Activated T-cell treated with anti-CD3 and anti-CD28 coated beads for 24 hours (primary cell): ENCODE measurements at regions not wholly inside any gene's neighbourhood (a gene's known extent, or its start where the extent isn't known, plus 50 kb on each side); places are given as distances from the start of the nearest gene placed in this dataset.

Experiments used
- DNase-seq: peaks from one replicate; pipeline ENCODE4 v3.0.0-alpha.2; 2020; ENCODE audit warnings: low read depth

DNA sequence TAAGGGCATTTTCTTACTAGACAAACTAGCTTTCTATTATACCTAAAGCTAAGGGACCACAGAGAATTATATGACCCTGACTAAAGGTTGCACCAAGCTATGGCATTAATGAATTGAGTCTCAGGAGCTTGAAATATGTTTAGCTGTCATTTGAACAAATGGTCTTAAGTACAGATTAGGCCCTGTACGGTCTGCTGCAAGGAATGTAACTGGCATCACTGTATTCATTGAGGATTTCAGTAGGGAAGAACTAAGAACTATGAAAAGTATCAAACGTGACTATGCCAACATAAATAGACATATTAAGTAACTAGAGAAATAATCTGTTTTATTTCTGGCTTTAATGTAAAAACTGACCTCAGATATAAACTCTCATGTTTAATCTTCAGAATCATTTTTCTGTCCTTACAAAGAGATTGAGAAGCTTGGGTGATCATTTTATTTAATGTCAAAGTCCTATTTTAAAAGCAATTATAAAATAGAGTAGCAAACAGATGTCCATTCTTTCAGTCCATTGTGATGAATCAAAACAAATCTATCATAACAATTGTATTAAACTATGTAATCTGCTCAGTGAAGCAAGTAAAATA, 845.9 kb downstream of the MAT2B start:
- no peak for DNase-seq

DNA sequence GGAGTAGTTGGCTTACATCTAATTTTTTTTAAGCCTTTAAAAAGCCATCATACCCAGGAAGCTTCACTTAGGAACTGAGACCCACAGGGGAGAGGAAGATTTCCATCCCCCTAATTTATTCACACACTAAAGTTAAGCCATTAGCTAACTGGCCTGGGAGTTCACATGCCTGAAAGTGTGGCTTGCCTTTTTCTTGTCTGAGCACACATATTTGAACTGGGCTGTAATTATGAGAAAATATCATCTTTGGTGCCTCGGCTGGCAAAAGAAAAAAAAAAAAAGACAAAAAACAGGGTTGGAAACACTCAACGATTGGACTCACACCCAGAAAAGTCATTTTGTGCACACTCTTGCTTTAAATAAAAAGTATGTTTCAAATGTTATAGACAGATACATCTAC, 847.3 kb downstream of the MAT2B start:
- no peak for DNase-seq

DNA sequence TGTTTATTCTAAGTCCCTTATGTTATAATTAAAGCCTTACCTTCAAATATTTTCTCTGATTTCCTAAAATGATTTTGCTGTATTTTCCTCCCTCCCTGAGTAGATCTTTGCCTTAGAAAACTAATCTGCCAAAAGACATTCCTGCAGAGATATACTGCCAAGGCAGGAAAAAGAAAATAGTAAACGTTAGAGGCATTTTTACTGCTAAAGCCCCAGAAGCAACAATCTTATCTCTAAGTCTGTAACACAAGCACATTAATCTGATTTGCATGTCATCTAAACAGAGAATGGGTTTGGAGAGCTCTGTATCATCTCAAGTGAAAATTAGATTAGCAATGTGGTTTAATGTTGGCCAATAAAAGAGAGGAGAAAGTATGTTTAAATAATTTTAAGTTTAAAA, 847.7 kb downstream of the MAT2B start:
- DNase-seq = no peak

DNA sequence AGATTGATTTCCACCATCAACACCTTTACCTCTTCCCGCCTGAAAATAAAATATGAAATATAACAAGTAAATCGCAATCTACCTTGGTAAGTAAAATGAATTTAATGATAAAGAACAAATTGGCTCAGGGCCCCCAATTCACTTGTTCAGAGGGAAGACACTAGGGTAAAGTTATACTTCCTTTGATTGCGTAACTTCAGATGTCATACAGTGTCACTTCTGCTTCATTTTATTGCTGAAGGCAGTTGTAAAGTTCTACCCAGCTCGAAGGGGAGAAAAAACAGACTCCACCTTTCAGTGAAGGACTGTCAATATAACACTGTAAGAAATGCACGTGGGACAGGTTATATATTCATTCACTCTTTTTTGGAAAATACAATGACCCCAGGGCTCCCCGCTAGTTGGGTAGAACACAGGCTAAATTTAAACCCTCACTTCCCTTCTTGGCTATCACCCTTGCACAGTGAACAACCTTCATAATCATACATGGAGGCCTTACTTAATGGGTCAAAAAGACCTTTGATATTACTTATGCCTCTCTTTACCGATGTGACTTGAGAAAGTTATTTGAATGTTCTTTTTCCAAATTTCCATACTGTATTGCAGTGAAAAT, 848.8 kb downstream of the MAT2B start:
- no peak for DNase-seq

DNA sequence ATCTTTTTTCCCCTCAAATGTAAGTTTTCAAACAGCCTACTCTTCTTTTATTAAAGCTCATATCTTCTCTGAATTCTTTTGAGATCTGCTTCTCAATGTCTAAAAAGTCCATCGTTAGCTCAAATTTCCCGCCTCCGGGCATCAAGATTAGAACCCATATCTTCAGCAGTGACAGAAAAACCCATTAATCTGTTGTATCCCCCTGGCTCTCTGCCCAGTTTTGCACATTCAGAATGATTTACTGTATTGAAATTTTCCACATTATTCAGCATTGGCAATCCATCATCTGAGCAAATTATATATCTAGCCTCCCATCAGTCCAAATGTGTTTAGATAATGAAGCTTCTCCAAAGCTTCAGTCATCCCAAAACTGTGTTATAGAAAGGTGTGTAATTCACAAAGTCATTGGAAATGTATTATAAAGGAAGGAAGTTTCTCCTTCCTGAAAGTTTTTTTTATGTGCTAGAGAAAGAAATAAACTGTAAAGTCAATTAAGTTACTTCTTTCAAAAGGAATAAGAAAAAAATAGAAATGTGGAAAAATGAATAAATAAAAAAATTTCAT, 849.9 kb downstream of the MAT2B start:
- DNase-seq = no peak

DNA sequence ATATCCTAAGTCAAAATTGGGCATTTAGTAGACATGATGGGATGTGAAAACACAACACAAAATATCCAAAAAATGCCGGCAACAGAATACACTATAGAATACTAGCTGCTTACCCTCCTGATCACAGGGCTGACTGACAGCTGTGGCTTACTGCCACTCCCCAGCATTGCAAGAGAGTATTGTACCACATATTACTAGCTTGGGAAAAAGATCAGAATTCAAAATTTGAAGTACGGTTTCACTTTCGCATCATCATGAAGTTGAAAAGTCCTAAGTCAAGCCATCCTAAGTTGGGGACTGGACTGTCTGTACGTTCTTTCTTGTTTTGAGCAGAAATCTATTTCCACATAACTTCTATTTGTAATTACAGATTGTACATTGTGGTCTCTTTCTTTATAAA, 851.4 kb downstream of the MAT2B start:
- DNase-seq = no peak

DNA sequence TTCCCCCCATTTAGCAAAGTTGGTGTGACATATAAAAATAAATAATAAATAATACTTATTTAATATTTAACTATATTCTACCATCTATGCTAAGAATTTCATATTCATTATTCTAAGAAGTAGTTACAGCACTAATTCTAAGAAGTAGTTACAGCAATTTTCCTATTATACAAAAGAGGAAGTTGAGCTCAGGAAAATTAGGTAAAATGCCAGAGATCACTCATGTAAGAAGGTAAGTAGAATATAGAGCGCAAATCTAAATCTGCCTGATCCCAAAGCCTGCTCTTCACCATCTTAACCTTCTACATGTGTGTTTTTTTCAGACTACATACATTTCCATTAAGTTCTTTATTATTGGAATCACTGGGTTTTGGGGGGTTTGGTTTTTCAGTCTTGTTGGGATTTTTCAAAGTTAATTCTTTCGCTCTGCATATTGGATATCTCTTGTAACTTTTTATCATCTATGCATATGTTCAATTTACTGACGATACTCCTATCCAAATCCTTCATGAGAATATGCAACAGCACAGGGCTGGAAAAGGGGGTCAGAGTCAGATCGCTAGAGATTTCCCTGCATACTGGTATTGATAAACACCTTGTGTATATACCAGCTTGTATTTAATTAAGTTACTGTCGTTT, 852.1 kb downstream of the MAT2B start:
- no peak for DNase-seq

DNA sequence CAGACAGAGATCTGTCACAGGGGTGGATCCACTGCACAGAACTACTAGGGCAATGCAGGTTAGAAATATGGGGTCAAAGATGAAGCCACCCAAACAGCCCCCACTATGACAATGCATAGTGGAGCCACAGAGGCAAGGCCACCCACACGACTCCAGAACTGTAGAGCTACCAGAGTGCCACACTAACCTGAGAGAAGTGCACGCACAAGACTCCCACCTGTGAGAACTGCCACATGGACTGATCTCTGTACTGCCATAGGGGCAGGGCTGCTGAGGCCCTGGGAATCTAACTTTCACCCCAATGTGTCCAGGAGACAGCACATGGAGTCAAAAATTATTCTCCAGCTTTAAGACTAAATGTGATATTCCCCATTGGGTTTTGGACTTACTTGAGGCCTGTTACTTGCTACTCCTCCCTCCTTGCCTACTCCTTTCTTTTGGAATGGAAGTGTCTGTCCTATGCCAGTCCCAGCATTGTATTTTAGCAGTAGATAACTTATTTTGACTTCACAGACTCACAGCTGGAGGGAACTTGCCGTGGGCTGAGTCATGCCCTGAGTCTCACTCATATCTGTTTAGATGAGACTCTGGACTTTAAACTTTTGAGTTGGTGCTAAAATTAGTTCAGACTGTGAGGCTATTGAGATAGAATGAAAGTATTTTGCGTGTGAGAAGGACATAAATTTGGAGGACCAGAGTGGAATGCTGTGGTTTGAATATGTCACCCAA, 853.3 kb downstream of the MAT2B start:
- no peak for DNase-seq

DNA sequence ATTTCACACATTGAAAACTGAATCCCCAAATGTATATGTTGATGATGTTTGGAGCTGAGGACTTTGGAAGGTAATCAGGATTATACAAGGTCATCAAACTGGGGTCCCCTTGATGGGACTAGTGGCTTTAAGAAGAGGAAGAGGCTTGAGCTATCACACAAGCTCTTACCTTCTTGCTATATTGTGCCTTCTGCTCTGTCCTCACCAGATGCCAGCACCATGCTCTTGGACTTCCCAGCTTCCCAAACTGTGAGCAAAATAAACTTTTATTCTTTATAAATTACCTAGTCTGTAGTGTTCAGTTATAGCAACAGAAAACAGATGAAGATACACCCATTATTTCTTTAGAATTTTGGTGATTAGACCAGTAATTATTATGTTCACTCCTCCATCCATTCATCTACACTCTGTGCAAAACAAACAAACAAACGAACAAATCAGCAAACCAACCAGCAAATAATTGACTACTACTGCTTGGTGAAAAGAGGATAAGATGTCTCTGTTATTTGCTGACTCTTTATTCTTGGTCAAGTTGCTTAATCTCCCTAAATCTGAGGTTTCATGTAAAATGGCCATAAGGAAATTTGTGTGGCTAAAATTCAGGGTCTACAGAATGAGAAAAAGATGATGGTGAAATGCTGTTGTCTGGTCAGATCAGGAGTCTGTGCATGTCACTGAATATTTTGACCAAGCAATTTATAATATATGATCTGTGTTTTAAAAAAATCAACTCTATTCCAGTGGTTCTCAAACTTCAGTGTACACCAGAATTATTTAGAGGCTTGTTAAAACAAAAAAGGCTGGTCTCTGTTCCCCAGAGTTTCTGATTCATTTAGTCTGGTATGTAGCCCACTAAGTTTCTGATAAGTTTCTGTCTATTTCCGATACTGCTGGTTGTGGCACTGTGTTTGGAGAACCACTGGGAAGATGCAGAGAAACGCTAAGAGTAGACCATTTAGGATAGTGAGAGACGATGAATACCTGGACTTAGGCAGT, 854.1 kb downstream of the MAT2B start:
- DNase-seq = no peak

DNA sequence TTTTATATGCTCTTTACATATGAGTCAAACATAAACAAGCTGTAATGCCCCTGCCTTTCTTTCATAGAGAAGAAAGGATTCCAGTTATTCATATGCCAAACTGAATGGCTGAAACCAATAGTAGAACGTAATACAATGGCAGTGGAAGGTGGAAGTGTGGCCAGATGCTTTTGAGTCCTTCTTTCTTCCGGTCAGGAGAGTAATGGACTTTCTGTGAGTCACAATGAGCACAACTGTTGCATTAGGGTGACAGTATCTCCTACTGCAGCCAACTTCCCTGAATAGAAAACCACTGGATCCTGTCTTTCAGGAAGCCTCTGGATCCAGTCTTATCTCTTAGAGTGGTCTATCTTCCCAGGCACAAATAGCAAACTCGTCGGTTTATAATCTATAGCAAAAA, 855.2 kb downstream of the MAT2B start:
- DNase-seq = no peak

DNA sequence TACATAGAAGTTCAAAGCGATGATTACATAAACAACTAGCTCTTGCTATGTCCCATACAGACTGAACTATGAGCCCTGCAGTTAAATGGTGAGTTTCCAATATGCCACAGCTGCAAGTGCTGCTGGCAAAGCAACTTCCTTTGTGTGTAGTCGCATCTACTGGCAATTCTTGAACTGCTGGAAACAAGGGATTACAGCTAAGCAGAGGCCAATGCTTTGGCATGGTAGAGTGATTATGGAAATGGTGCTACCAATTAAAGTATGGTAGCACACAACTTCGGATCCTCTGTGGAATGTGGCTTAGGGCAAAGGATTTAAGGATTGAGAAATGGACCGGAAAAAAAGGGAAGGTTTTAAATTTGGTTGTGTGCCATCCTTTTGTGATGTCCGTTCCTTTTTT, 856.6 kb downstream of the MAT2B start:
- DNase-seq = no peak

DNA sequence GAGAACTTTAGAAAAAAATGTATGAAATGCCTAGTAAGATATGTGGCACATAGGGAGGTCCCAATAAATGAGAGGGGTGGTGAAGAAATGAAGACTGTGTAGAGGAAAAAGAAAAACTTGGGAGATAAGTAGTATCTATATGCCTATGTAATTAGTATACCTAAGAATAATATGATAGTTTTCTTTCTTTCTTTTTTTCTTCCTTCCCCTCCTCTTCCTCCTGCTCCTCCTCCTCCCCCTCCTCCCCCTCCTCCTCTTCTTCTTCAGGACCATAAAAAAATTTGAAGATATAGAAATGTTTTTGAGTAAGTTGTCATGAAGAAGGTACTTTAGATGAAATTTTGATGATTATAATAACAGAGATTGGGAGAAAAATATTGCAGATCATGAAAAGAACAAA, 857.4 kb downstream of the MAT2B start:
- DNase-seq = no peak

DNA sequence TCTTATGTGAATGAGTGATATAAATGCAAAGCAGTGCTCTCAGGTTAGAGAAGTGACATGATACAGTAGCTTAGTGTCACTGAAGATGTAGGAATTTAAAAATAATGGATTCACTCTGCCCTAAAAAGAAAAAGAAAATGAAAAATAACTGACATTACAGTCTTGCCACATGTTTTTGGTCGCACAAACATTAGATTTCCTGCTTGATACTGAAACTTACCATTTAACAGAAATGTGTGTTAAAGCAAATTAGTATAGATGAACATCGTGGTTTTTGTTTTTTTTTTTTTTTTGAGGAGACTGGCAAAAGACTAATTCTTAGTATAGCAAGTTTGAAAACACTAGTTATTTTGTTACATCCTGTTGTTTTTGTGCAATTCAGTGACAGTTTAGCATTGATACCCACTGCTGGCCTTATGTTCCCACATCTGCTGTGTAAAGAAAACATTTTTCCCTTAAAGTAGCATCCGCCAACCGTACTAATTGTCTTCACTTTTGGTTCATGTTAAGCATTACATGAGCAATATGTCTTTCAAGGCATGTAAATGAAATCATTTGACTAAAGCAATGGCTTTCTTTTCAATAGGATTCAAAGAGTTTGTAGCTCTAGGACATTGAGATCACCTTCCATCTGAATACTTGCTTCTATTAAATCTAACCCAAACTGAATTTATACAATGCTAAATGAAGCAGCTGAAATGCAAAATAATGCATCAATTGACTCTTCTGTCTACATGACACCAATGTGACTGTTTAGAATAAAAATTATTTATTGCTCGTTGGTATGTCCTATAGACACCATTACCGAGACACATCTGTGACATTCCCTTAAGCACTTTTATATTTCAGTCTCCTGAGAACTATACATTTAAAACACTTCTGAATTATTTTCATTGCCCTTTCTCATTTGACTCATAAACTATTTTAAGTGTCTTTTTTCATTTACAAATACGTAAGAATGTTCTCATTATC, 859.1 kb downstream of the MAT2B start:
- no peak for DNase-seq

DNA sequence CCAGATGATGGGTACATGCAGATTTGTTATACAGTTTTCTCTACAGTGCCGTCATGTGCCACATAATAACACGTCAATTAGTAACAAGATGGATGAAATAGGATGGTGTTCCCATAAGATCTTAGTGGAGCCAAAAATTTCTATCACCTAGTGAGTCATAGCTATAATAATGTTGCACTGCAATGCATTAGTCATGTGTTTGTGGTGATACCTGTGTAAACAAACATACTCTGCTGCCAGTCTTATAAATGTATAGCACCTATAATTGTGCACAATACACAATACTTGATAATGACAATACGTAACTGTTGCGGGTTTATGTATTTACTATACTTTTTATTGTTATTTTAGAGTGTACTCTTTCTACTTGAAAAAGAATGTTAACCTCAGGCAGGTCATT, 865.4 kb downstream of the MAT2B start:
- DNase-seq = no peak

DNA sequence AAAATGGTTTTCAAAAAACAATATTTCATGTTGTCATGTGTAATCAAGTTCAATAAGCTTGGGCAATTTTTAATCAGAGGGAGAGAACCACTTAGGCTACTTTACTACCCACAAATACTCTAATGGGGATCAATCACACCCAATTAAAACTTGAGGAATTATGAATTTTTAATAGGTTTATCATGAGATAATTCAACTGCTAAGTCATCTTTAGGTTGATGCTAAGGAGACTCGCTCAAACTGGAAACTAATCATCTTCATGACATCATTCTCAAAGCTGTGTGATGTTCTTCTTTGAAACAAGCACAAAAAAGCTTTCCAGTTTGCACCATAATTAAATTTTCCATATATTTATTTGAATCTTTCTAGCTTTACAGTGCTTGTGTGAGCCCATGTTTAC, 867.5 kb downstream of the MAT2B start:
- no peak for DNase-seq

DNA sequence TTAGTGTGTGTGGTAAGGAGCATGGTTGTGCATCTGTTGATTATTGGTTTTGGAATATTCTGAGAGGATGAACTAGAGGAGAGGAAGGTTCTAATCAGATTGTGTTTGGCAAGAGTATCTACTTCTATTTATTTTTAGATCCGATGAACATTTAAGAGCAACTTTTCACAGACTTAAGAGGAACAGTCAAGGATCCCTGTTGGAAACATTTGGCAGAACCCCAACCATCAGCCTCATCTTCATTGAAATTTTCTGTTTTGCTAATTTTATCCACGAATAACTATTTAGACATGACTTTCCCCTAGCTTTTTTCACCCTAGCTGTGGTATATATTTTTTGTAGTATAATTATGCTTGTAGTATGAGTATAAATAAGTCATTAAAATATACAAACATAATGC, 868.5 kb downstream of the MAT2B start:
- no peak for DNase-seq

DNA sequence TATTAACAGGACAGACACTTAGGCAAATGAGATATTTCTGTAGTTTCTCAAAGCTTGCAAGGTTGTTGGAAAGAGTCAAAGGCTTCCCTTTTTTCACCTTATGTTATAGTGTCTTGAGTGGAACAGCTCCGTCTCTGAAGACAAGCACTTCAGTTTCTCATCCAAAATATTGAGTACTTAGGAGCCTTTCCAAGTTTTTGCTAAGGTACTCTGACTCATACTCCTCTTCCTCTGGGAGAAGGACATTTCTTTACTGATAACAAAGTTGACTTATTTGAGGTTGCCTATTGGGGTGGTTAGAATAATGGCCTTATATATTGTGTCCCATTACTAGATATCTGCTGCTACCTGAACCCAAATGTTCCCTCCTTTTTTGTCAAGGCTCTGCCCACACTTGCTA, 869.6 kb downstream of the MAT2B start:
- DNase-seq = no peak

DNA sequence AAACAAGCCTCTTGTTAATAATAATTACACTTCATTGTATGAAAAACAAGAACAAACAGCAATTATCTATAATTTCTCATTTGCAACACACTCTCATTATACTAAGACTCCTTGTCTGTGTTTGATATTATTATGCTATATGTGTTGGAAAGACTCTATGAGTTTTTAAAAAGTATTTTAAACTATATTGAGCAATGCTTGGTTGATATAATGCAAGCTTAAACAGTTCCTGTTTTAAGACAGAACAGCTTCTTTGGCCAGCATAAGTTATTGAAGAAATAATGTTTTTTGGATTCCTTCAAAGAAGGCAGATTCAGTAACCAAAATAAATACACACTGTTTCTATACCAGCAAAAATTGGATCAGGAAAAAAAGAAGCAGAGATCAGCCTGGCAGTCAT, 871.4 kb downstream of the MAT2B start:
- DNase-seq = no peak

DNA sequence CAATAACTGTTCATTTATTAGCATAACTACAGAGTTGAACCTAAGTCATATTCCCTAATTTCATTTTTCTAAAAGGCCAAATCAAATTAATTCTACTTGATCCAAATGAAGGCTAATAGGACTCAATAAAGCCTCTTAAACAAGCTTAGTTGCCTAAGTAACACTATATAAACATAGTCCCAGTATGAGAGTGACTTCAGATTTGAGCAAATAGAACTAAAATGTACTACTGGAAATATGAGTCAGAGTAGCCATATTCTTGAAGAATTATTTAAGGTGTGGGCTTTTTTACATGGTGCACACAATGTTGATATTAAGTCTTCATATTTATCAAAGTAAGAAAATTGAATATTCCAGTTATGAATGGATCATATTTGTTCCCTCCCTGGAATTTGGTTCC, 872.3 kb downstream of the MAT2B start:
- no peak for DNase-seq

DNA sequence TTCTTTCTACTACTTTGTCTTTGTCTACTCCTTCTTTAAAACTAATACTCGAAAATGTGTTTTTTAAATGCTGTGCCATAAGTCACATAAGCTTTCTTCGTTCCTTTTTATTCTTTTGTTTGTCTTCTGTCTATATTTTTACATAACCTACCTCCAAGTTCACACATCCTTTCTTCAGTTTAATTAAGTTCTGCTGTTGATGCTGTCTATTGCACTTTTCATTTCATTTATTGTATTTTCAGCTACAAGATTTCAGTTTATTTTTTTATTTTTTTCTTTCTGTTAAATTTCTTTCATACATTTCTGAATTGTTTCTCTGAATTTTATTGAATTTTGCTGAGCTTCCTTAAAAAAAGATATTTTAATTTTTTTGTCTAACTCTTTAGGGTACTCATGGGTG, 878.2 kb downstream of the MAT2B start:
- DNase-seq = no peak

DNA sequence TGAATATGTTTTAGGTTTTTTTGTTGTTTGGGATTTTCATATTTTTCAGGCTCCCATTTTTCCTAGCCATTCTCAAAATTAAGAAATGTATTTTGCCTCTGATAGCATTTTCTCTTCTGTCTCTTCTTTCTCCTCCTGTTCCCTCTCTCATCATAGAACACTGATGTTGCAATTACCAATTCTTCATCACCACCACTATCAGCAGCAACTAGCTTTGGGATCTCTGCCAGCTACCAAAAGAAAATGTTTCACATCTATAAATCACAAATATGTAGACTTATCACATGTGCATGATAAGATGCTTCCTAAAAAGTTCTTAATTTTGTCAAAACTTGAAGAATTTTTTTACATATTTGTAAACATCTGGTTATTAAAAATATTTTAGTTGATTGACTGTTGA, 887.1 kb downstream of the MAT2B start:
- no peak for DNase-seq
